H1 (cell line): ENCODE measurements at regions not wholly inside any gene's neighbourhood (a gene's known extent, or its start where the extent isn't known, plus 50 kb on each side); places are given as distances from the start of the nearest gene placed in this dataset.
"Not testable (repeated sequence)": the region's sequence is repeated elsewhere in the genome, so short reads cannot be mapped to it uniquely, and the experiment has no call there.

Experiments used
- BRCA1 ChIP-seq: IDR thresholded peaks from 2 replicates; pipeline ENCODE4 v1.6.1; 2012; ENCODE audit warnings: low read depth, low read length, improper control_type of control experiment
- CTCF ChIP-seq, 3 experiments: IDR thresholded peaks; 1 replicate in 2 of 3; 2 replicates in 1 of 3; pipeline versions ENCODE4 v1.5.1 to v1.6.1; 2011; ENCODE audit warnings: low read length in 3 of 3, mild to moderate bottlenecking in 3 of 3, inconsistent platforms in 2 of 3, low read depth in 1 of 3, moderate library complexity in 1 of 3; ENCODE audit not compliant: insufficient read depth in 1 of 3; ENCODE audit errors: control extremely low read depth in 1 of 3
- POLR2A ChIP-seq, 2 experiments: IDR thresholded peaks; 1 replicate in 1 of 2; 2 replicates in 1 of 2; pipeline ENCODE4 v1.6.1; 2011; ENCODE audit warnings: low read depth in 2 of 2, low read length in 2 of 2, mild to moderate bottlenecking in 2 of 2; ENCODE audit errors: control extremely low read depth in 1 of 2
- TAF1 ChIP-seq: IDR thresholded peaks from 2 replicates; pipeline ENCODE4 v1.6.1; 2011; ENCODE audit warnings: mild to moderate bottlenecking, low read depth, low read length

- TF ChIP-seq BRCA1; CTCF (IDR thresholded peaks at IDR 0.05; ENCODE audit: control extremely low read depth in 1 of 3, insufficient read depth in 1 of 3, low read depth in 1 of 3, low read length in 3 of 3); TAF1; POLR2A (IDR thresholded peaks at IDR 0.05; ENCODE audit: control extremely low read depth in 1 of 2, low read depth in 2 of 2, low read length in 2 of 2): not testable (repeated sequence)
Measured at GRCh38 chr18:70569647-70570046, 280.8 kb downstream of the SOCS6 start.
